GM04504 (cell line): ENCODE measurements at regions not wholly inside any gene's neighbourhood (a gene's known extent, or its start where the extent isn't known, plus 50 kb on each side); places are given as distances from the start of the nearest gene placed in this dataset.
"Not testable (repeated sequence)": the region's sequence is repeated elsewhere in the genome, so short reads cannot be mapped to it uniquely, and the experiment has no call there.

ENCODE experiments used
- DNase-seq: peaks from one replicate; pipeline ENCODE4 v3.0.0-alpha.2; 2012; ENCODE audit warnings: low read depth

GRCh38 chr3:148500881-148501280, 196.8 kb upstream of the AGTR1 start:
- no peak for DNase-seq

- DNase-seq: no peak
These were observed 187.6 kb upstream of the AGTR1 start for GRCh38 chr3:148510116-148510515.

GRCh38 chr3:148510561-148510960, 187.1 kb upstream of the AGTR1 start:
- DNase-seq: no peak

- DNase-seq: no peak
These were observed 185.1 kb upstream of the AGTR1 start for GRCh38 chr3:148512648-148513047.

GRCh38 chr3:148513096-148513543, 184.6 kb upstream of the AGTR1 start:
- no peak for DNase-seq

GRCh38 chr3:148518520-148518919, 179.2 kb upstream of the AGTR1 start:
- DNase-seq: no peak

GRCh38 chr3:148525621-148526020, 172.1 kb upstream of the AGTR1 start:
- DNase-seq: not testable (repeated sequence)

GRCh38 chr3:148528024-148528423, 169.7 kb upstream of the AGTR1 start:
- no peak for DNase-seq

GRCh38 chr3:148531836-148532235, 165.9 kb upstream of the AGTR1 start:
- no peak for DNase-seq

GRCh38 chr3:148532326-148532725, 165.4 kb upstream of the AGTR1 start:
- no peak for DNase-seq

- DNase-seq: no peak
These were observed 164.9 kb upstream of the AGTR1 start for GRCh38 chr3:148532774-148533173.

- DNase-seq: no peak
These were observed 163.4 kb upstream of the AGTR1 start for GRCh38 chr3:148534089-148534988.

GRCh38 chr3:148535001-148535400, 162.7 kb upstream of the AGTR1 start:
- DNase-seq: no peak

- no peak for DNase-seq
These were observed 157.4 kb upstream of the AGTR1 start for GRCh38 chr3:148540266-148540665.

- DNase-seq: no peak
These were observed 156.9 kb upstream of the AGTR1 start for GRCh38 chr3:148540851-148541250.

- DNase-seq: no peak
These were observed 150.7 kb upstream of the AGTR1 start for GRCh38 chr3:148546959-148547358.

- DNase-seq: no peak
These were observed 145.9 kb upstream of the AGTR1 start for GRCh38 chr3:148551767-148552260.

GRCh38 chr3:148554367-148554766, 143.3 kb upstream of the AGTR1 start:
- no peak for DNase-seq

- no peak for DNase-seq
These were observed 141.0 kb upstream of the AGTR1 start for GRCh38 chr3:148556664-148557063.

- not testable (repeated sequence) for DNase-seq
These were observed 120.1 kb upstream of the AGTR1 start for GRCh38 chr3:148577579-148577978.

- no peak for DNase-seq
These were observed 115.6 kb upstream of the AGTR1 start for GRCh38 chr3:148582126-148582525.

GRCh38 chr3:148583793-148584192, 113.9 kb upstream of the AGTR1 start:
- no peak for DNase-seq

GRCh38 chr3:148584438-148584837, 113.3 kb upstream of the AGTR1 start:
- no peak for DNase-seq
